ENCODE measurements at regions not wholly inside any gene's neighbourhood (a gene's known extent, or its start where the extent isn't known, plus 50 kb on each side); places are given as distances from the start of the nearest gene placed in this dataset.

DNA sequence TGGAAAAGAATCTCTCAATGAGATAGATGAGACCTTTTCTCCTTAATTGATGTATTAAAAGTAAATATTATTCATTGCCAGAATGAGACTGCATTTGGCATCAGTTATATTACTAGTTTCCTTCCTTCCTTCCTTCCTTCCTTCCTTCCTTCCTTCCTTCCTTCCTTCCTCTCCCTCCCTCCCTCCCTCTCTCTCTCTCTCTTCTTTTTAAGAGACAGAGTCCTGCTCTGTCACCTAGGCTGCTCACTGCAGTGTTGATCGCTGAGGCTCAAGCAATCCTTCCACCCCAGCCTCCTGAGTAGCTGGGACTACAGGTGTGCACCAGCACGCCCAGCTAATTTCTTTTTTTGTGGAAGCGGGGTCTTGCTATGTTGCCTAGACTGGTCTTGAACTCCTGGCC lies 50.4 kb upstream of the ARX start:
- TF ChIP-seq, protein P1, sequence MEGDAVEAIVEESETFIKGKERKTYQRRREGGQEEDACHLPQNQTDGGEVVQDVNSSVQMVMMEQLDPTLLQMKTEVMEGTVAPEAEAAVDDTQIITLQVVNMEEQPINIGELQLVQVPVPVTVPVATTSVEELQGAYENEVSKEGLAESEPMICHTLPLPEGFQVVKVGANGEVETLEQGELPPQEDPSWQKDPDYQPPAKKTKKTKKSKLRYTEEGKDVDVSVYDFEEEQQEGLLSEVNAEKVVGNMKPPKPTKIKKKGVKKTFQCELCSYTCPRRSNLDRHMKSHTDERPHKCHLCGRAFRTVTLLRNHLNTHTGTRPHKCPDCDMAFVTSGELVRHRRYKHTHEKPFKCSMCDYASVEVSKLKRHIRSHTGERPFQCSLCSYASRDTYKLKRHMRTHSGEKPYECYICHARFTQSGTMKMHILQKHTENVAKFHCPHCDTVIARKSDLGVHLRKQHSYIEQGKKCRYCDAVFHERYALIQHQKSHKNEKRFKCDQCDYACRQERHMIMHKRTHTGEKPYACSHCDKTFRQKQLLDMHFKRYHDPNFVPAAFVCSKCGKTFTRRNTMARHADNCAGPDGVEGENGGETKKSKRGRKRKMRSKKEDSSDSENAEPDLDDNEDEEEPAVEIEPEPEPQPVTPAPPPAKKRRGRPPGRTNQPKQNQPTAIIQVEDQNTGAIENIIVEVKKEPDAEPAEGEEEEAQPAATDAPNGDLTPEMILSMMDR (IDR thresholded peaks at IDR 0.05) = no peak
- TF ChIP-seq POLR2AphosphoS5 (IDR thresholded peaks at IDR 0.05) = no peak
- TF ChIP-seq POLR2A (IDR thresholded peaks at IDR 0.05) = no peak
- no peak for TF ChIP-seq EP300 (IDR thresholded peaks at IDR 0.05)
